Colonic mucosa (tissue), 4 donors: ENCODE measurements at regions not wholly inside any gene's neighbourhood (a gene's known extent, or its start where the extent isn't known, plus 50 kb on each side); places are given as distances from the start of the nearest gene placed in this dataset.

Experiments used
- DNase-seq: peaks from one replicate; pipeline ENCODE4 v3.0.0-alpha.2; 2020
- H3K27ac ChIP-seq: fragments of 200-600 bp; one replicate; pipeline ENCODE4 v1.8.0; 2021
- H3K27me3 ChIP-seq: fragments of 200-600 bp; one replicate; pipeline ENCODE4 v1.8.0; 2021
- H3K36me3 ChIP-seq: fragments of 200-600 bp; one replicate; pipeline ENCODE4 v1.8.0; 2021
- H3K4me1 ChIP-seq: fragments of 200-600 bp; one replicate; pipeline ENCODE4 v1.8.0; 2021; ENCODE audit warnings: mild to moderate bottlenecking
- H3K4me3 ChIP-seq: fragments of 200-600 bp; one replicate; pipeline ENCODE4 v1.8.0; 2021
- H3K9ac ChIP-seq, 2 donors: one replicate each; pipeline ENCODE4 v1.7.0; 2013; ENCODE audit warnings: control low read depth in 2 of 2, low read depth in 2 of 2, low read length in 2 of 2
- H3K9me3 ChIP-seq: fragments of 200-600 bp; one replicate; pipeline ENCODE4 v1.8.0; 2021
- intact Hi-C: fragments of 100-400 bp; cut with DNase I; formaldehyde crosslinking; loops from one replicate; pipeline ENCODE4 v1.14.1; 2022
- TF ChIP-seq, protein P1 (sequence below): fragments of 200-600 bp; IDR thresholded peaks from one replicate; pipeline ENCODE4 v1.8.0; 2022; ENCODE audit warnings: antibody characterized with exemption, mild to moderate bottlenecking
- donor health status: healthy.
- donor health status: DM: no; HTN: no; CAD: no.
- donor health status: DM: no; HTN: no; CAD: no.

DNA sequence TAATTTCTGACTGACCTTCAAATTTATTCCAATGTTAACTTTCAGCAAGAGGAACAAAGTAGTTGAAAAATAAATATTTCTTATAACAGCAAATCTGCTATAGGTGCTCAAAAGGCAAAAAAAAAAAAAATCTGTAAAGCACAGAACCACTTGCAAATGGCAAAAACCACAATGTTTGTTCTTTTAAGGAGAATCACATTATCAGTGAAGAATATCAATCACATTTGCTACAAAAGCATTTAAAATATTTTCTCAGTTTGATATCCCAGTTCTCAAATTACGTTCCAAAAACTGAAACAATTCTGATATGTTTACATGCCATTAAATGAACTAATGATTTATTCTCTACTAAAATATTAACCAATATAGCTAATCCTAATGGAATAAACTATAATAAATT lies 163.3 kb downstream of the METTL4 start:
- H3K27me3 ChIP-seq = no peaks in the 10 kb centered on the region
- H3K9me3 ChIP-seq = no peaks in the 10 kb centered on the region
- H3K27ac ChIP-seq = no peak overlapping the region
- intact Hi-C loops = no loop called here
- TF ChIP-seq, protein P1, sequence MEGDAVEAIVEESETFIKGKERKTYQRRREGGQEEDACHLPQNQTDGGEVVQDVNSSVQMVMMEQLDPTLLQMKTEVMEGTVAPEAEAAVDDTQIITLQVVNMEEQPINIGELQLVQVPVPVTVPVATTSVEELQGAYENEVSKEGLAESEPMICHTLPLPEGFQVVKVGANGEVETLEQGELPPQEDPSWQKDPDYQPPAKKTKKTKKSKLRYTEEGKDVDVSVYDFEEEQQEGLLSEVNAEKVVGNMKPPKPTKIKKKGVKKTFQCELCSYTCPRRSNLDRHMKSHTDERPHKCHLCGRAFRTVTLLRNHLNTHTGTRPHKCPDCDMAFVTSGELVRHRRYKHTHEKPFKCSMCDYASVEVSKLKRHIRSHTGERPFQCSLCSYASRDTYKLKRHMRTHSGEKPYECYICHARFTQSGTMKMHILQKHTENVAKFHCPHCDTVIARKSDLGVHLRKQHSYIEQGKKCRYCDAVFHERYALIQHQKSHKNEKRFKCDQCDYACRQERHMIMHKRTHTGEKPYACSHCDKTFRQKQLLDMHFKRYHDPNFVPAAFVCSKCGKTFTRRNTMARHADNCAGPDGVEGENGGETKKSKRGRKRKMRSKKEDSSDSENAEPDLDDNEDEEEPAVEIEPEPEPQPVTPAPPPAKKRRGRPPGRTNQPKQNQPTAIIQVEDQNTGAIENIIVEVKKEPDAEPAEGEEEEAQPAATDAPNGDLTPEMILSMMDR = no peak
- H3K4me1 ChIP-seq = no peaks in the 10 kb centered on the region
- H3K9ac ChIP-seq = no peak overlapping the region
- H3K36me3 ChIP-seq = no peaks in the 10 kb centered on the region
- no peak for DNase-seq
- no peak overlapping the region for H3K4me3 ChIP-seq

DNA sequence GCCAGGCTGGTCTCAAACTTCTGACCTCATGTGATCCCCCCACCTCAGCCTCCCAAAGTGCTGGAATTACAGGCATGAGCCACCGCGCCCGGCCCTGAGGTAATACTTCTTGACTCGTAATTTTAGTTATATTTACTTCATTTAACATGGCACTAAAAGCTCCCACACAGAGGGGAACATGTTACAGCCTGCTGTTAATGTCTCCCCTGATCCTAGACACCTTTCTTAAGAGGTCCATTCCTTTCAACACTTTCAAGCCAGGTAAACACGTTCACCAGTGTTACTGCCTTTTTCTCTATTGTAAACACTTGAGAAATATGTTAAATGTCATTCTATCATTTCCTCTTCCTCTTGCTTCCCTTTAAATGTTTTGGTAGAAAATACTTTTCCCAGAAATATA lies 161.4 kb downstream of the METTL4 start:
- no peaks in the 10 kb centered on the region for H3K36me3 ChIP-seq
- no peak for DNase-seq
- TF ChIP-seq, protein P1 = no peak
- H3K9ac ChIP-seq = no peak overlapping the region
- H3K27me3 ChIP-seq = no peaks in the 10 kb centered on the region
- no peak overlapping the region for H3K4me3 ChIP-seq
- H3K27ac ChIP-seq = no peak overlapping the region
- no peaks in the 10 kb centered on the region for H3K4me1 ChIP-seq
- no peaks in the 10 kb centered on the region for H3K9me3 ChIP-seq
- intact Hi-C loops = no loop called here

DNA sequence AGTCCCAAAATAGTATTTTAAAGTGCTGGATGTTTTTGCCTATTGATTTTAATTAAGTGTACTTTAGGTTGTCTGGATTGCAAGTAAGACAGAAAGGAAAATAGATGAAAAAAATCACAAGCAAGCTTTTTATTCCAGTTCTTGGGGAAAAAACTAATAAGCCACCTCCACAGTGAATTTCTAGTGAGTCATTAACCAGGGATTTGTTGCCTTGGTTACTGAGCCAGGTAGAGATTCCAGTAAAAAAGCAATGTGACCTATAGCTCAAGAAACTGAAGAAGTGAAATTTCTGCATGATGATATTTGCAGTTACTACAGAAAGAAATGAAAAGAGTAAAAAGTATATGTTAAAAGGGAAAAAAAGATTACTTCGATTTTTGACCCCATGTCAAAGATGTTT lies 160.6 kb downstream of the METTL4 start:
- H3K9ac ChIP-seq = no peak overlapping the region
- TF ChIP-seq, protein P1 = no peak

DNA sequence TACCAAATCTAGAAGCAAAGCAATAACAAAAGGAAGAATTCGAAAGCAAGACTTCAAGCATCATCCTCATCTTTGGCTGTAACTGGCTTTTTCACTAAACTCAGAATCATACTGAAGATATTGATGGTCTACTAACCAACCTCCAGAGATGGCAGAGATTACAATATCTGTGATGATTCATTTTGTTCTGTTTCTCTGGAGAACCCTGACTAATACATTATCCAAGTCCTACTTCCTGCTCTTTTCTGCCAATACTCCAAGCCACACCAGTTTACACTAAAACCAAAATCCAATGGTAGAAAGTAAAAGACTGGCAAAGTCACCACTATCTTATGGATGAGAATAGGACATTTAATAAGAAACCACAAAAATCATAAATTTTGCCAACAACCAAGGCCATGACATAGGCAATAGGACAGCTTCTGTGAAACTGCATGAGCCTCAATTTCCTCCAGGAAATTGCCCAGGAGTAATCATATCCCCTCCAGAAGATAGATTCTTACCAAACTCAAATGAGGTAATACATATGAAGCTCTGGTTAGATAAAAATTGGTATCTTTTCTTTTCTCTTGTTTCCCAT lies 159.8 kb downstream of the METTL4 start:
- no peak for DNase-seq
- Histone ChIP-seq H3K36me3 (no peaks in the 10 kb centered on the region), H3K9me3 (no peaks in the 10 kb centered on the region), H3K9ac (no peak overlapping the region), H3K27me3 (no peaks in the 10 kb centered on the region), H3K27ac (no peak overlapping the region), H3K4me1 (no peaks in the 10 kb centered on the region), H3K4me3 (no peak overlapping the region)
- intact Hi-C loops = no loop called here
- TF ChIP-seq, protein P1 = no peak

More for the DNA sequence above, 160.6 kb downstream of the METTL4 start:
- H3K27me3 ChIP-seq = no peaks in the 10 kb centered on the region
- no peak overlapping the region for H3K4me3 ChIP-seq
- H3K4me1 ChIP-seq = no peaks in the 10 kb centered on the region
- H3K36me3 ChIP-seq = no peaks in the 10 kb centered on the region
- DNase-seq = no peak
- H3K9me3 ChIP-seq = no peaks in the 10 kb centered on the region
- H3K27ac ChIP-seq = no peak overlapping the region
- intact Hi-C loops = no loop called here

DNA sequence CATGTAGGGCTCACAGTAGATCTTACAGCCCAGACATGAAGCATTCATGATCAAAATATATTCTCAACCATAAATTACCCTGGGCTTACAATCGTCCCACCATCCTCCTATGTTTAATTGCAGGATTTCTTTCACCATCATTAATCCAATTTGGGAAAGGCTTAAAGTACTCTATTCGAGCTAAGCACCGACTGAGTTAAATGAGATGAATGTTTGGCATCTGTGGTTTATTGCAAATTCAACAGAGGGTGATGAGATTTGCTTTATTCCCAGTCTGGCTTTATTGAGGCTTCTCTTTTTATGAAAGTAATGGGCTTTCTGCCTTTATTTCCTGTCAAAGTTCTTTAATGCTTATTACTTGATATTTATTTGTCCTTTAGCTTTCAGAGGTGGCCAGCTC lies 159.0 kb downstream of the METTL4 start:
- no peaks in the 10 kb centered on the region for H3K9me3 ChIP-seq

More for the DNA sequence above, 159.0 kb downstream of the METTL4 start:
- DNase-seq = no peak
- intact Hi-C loops = no loop called here
- Histone ChIP-seq H3K27me3 (no peaks in the 10 kb centered on the region), H3K4me1 (no peaks in the 10 kb centered on the region), H3K36me3 (no peaks in the 10 kb centered on the region), H3K9ac (no peak overlapping the region), H3K4me3 (no peak overlapping the region), H3K27ac (no peak overlapping the region)
- TF ChIP-seq, protein P1 = no peak
